ENCODE measurements at regions not wholly inside any gene's neighbourhood (a gene's known extent, or its start where the extent isn't known, plus 50 kb on each side); places are given as distances from the start of the nearest gene placed in this dataset.

GRCh38 chr6:71028236-71028876, 71.5 kb upstream of the B3GAT2 start:
- TF ChIP-seq, protein P1, sequence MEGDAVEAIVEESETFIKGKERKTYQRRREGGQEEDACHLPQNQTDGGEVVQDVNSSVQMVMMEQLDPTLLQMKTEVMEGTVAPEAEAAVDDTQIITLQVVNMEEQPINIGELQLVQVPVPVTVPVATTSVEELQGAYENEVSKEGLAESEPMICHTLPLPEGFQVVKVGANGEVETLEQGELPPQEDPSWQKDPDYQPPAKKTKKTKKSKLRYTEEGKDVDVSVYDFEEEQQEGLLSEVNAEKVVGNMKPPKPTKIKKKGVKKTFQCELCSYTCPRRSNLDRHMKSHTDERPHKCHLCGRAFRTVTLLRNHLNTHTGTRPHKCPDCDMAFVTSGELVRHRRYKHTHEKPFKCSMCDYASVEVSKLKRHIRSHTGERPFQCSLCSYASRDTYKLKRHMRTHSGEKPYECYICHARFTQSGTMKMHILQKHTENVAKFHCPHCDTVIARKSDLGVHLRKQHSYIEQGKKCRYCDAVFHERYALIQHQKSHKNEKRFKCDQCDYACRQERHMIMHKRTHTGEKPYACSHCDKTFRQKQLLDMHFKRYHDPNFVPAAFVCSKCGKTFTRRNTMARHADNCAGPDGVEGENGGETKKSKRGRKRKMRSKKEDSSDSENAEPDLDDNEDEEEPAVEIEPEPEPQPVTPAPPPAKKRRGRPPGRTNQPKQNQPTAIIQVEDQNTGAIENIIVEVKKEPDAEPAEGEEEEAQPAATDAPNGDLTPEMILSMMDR (IDR thresholded peaks at IDR 0.05; ENCODE audit: low read length) = no peak
- no peak for TF ChIP-seq EZH2 (optimal IDR thresholded peaks at IDR 0.05; ENCODE audit: low read depth, low read length)
- TF ChIP-seq EZH2phosphoT487 (IDR thresholded peaks at IDR 0.05; ENCODE audit: low read length) = no peak

Measured in MM.1S (cell line).